Activated naive CD8-positive, alpha-beta T cell treated with anti-CD3 and anti-CD28 coated beads, Interleukin-2, amount 50 U/mL, for 24 hours (primary cell): ENCODE measurements at regions not wholly inside any gene's neighbourhood (a gene's known extent, or its start where the extent isn't known, plus 50 kb on each side); places are given as distances from the start of the nearest gene placed in this dataset.
"Not testable (repeated sequence)": the region's sequence is repeated elsewhere in the genome, so short reads cannot be mapped to it uniquely, and the experiment has no call there.

Experiments
- ATAC-seq: fragments of 150-1000 bp; cut with Tn5 transposase; one replicate; pipeline ENCODE4 v1.10.0; 2021
- DNase-seq: peaks from one replicate; pipeline ENCODE4 v3.0.0; 2021
- H3K27ac Mint-ChIP-seq: one replicate; pipeline ENCODE4 v1.8.0; 2021; ENCODE audit warnings: mild to moderate bottlenecking, mixed read lengths
- H3K27me3 Mint-ChIP-seq: one replicate; pipeline ENCODE4 v1.8.0; 2021; ENCODE audit warnings: mixed read lengths
- H3K36me3 Mint-ChIP-seq: one replicate; pipeline ENCODE4 v1.8.0; 2021; ENCODE audit warnings: low read depth, mixed read lengths
- H3K4me1 Mint-ChIP-seq: one replicate; pipeline ENCODE4 v1.8.0; 2021; ENCODE audit warnings: mixed read lengths
- H3K4me3 Mint-ChIP-seq: one replicate; pipeline ENCODE4 v1.8.0; 2021; ENCODE audit warnings: mild to moderate bottlenecking, moderate library complexity, mixed read lengths
- H3K9me3 Mint-ChIP-seq: one replicate; pipeline ENCODE4 v1.8.0; 2021; ENCODE audit warnings: mixed read lengths

GRCh38 chr20:12740647-12741046 lies 268.1 kb upstream of the SPTLC3 start:
- H3K4me1 Mint-ChIP-seq = no peaks in the 10 kb centered on the region
- H3K27me3 Mint-ChIP-seq = no peaks in the 10 kb centered on the region
- no peak overlapping the region for H3K4me3 Mint-ChIP-seq
- H3K9me3 Mint-ChIP-seq = peaks cover 6% of the 10 kb centered on the region
- H3K36me3 Mint-ChIP-seq = no peaks in the 10 kb centered on the region
- no peak for ATAC-seq
- no peak for DNase-seq
- no peak overlapping the region for H3K27ac Mint-ChIP-seq

GRCh38 chr20:12744037-12744436 lies 264.7 kb upstream of the SPTLC3 start:
- Mint-ChIP-seq H3K4me3 (no peak overlapping the region), H3K9me3 (peaks cover 7% of the 10 kb centered on the region), H3K27ac (no peak overlapping the region), H3K36me3 (no peaks in the 10 kb centered on the region), H3K27me3 (no peaks in the 10 kb centered on the region), H3K4me1 (no peaks in the 10 kb centered on the region)
- no peak for DNase-seq
- no peak for ATAC-seq

GRCh38 chr20:12748359-12748994 lies 260.3 kb upstream of the SPTLC3 start:
- Mint-ChIP-seq H3K36me3 (no peaks in the 10 kb centered on the region), H3K9me3 (peaks cover 10% of the 10 kb centered on the region), H3K27ac (no peak overlapping the region), H3K27me3 (no peaks in the 10 kb centered on the region), H3K4me1 (no peaks in the 10 kb centered on the region), H3K4me3 (no peak overlapping the region)
- ATAC-seq (no peak), DNase-seq (no peak)

- ATAC-seq = no peak
- Mint-ChIP-seq H3K4me1 (no peaks in the 10 kb centered on the region), H3K27ac (no peak overlapping the region), H3K36me3 (no peaks in the 10 kb centered on the region), H3K27me3 (no peaks in the 10 kb centered on the region), H3K4me3 (no peak overlapping the region), H3K9me3 (peaks cover 10% of the 10 kb centered on the region)
- no peak for DNase-seq
These were observed 258.6 kb upstream of the SPTLC3 start for GRCh38 chr20:12750221-12750620.

- H3K9me3 Mint-ChIP-seq, H3K27ac Mint-ChIP-seq, DNase-seq, H3K4me3 Mint-ChIP-seq, H3K27me3 Mint-ChIP-seq, H3K36me3 Mint-ChIP-seq, ATAC-seq, H3K4me1 Mint-ChIP-seq: not testable (repeated sequence)
These were observed 255.7 kb upstream of the SPTLC3 start for GRCh38 chr20:12752900-12753693.

GRCh38 chr20:12753742-12754141 lies 255.0 kb upstream of the SPTLC3 start:
- ATAC-seq, H3K27me3 Mint-ChIP-seq, H3K4me1 Mint-ChIP-seq, H3K27ac Mint-ChIP-seq, H3K4me3 Mint-ChIP-seq, H3K36me3 Mint-ChIP-seq, DNase-seq, H3K9me3 Mint-ChIP-seq: not testable (repeated sequence)

- not testable (repeated sequence) for H3K27ac Mint-ChIP-seq, H3K27me3 Mint-ChIP-seq, H3K4me3 Mint-ChIP-seq, ATAC-seq, H3K36me3 Mint-ChIP-seq, H3K4me1 Mint-ChIP-seq, DNase-seq, H3K9me3 Mint-ChIP-seq
These were observed 249.3 kb upstream of the SPTLC3 start for GRCh38 chr20:12759493-12759892.

GRCh38 chr20:12762725-12763124 lies 246.0 kb upstream of the SPTLC3 start:
- no peaks in the 10 kb centered on the region for H3K4me1 Mint-ChIP-seq
- H3K27ac Mint-ChIP-seq = no peak overlapping the region
- ATAC-seq (no peak), DNase-seq (no peak)
- no peak overlapping the region for H3K4me3 Mint-ChIP-seq
- H3K9me3 Mint-ChIP-seq = no peaks in the 10 kb centered on the region
- no peaks in the 10 kb centered on the region for H3K27me3 Mint-ChIP-seq
- H3K36me3 Mint-ChIP-seq = no peaks in the 10 kb centered on the region

- no peaks in the 10 kb centered on the region for H3K27me3 Mint-ChIP-seq
- no peaks in the 10 kb centered on the region for H3K36me3 Mint-ChIP-seq
- H3K4me1 Mint-ChIP-seq = no peaks in the 10 kb centered on the region
- DNase-seq = no peak
- ATAC-seq = no peak
- no peak overlapping the region for H3K4me3 Mint-ChIP-seq
- no peaks in the 10 kb centered on the region for H3K9me3 Mint-ChIP-seq
- no peak overlapping the region for H3K27ac Mint-ChIP-seq
These were observed 245.4 kb upstream of the SPTLC3 start for GRCh38 chr20:12763406-12763805.

GRCh38 chr20:12764053-12764452 lies 244.7 kb upstream of the SPTLC3 start:
- Mint-ChIP-seq H3K27ac (no peak overlapping the region), H3K36me3 (no peaks in the 10 kb centered on the region), H3K9me3 (no peaks in the 10 kb centered on the region), H3K4me3 (no peak overlapping the region), H3K4me1 (no peaks in the 10 kb centered on the region), H3K27me3 (no peaks in the 10 kb centered on the region)
- ATAC-seq = no peak
- no peak for DNase-seq

GRCh38 chr20:12764851-12765250 lies 243.9 kb upstream of the SPTLC3 start:
- H3K4me1 Mint-ChIP-seq = no peaks in the 10 kb centered on the region
- no peaks in the 10 kb centered on the region for H3K27me3 Mint-ChIP-seq
- H3K36me3 Mint-ChIP-seq = no peaks in the 10 kb centered on the region
- H3K4me3 Mint-ChIP-seq = no peak overlapping the region
- DNase-seq = no peak
- no peak overlapping the region for H3K27ac Mint-ChIP-seq
- H3K9me3 Mint-ChIP-seq = no peaks in the 10 kb centered on the region
- no peak for ATAC-seq

GRCh38 chr20:12773936-12774335 lies 234.8 kb upstream of the SPTLC3 start:
- no peak overlapping the region for H3K4me3 Mint-ChIP-seq

GRCh38 chr20:12775041-12775440 lies 233.7 kb upstream of the SPTLC3 start:
- Mint-ChIP-seq H3K27ac (no peak overlapping the region), H3K27me3 (no peaks in the 10 kb centered on the region), H3K4me1 (no peaks in the 10 kb centered on the region), H3K36me3 (no peaks in the 10 kb centered on the region), H3K9me3 (peaks cover 17% of the 10 kb centered on the region), H3K4me3 (no peak overlapping the region)
- ATAC-seq (no peak), DNase-seq (no peak)

More at GRCh38 chr20:12773936-12774335, 234.8 kb upstream of the SPTLC3 start:
- no peak for DNase-seq
- Mint-ChIP-seq H3K9me3 (peaks cover 17% of the 10 kb centered on the region), H3K36me3 (no peaks in the 10 kb centered on the region), H3K27me3 (no peaks in the 10 kb centered on the region), H3K4me1 (no peaks in the 10 kb centered on the region), H3K27ac (no peak overlapping the region)
- no peak for ATAC-seq

GRCh38 chr20:12777016-12777415 lies 231.8 kb upstream of the SPTLC3 start:
- Mint-ChIP-seq H3K9me3 (peaks cover 6% of the 10 kb centered on the region), H3K27me3 (no peaks in the 10 kb centered on the region), H3K4me1 (no peaks in the 10 kb centered on the region), H3K27ac (no peak overlapping the region), H3K36me3 (no peaks in the 10 kb centered on the region), H3K4me3 (no peak overlapping the region)
- ATAC-seq = no peak
- DNase-seq = no peak

- Mint-ChIP-seq H3K9me3 (peaks cover 5% of the 10 kb centered on the region), H3K4me1 (no peaks in the 10 kb centered on the region), H3K4me3 (no peak overlapping the region), H3K36me3 (no peaks in the 10 kb centered on the region), H3K27ac (no peak overlapping the region), H3K27me3 (no peaks in the 10 kb centered on the region)
- ATAC-seq (no peak), DNase-seq (no peak)
These were observed 222.5 kb upstream of the SPTLC3 start for GRCh38 chr20:12786276-12786675.
